GM18868 (cell line): ENCODE measurements at regions not wholly inside any gene's neighbourhood (a gene's known extent, or its start where the extent isn't known, plus 50 kb on each side); places are given as distances from the start of the nearest gene placed in this dataset.
A peak's percentile ranks its signal among the peaks of the same experiment; 100 is the strongest.

ENCODE experiments used
- ATAC-seq: cut with Tn5 transposase; IDR thresholded peaks from one replicate; pipeline ENCODE4 v1.9.1; 2021; ENCODE audit warnings: mild to moderate bottlenecking, moderate library complexity; ENCODE audit not compliant: unreplicated experiment

DNA sequence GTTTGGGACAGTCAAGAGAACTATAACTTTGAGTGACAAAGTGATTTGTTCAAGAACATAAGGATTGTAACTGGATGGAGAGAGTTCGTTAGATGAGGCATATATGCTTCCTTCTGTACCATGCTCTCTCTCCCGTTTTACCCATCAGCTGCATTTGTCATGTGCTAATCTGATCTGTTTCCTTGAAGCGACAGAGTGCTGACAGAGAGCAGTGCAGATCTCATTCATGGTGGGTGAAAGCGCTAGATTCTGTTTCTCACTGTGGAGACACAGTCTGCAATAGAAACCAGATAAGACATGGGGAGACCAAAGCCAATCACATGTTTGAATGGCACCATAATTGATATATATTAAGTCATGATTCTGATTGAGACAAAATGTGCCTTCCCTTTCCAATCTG is 456.6 kb upstream of the CELF4 start:
- no peak for ATAC-seq

GRCh38 chr18:38019292-38019691 is 453.7 kb upstream of the CELF4 start:
- ATAC-seq, result no peak

GRCh38 chr18:38010971-38011857 is 445.6 kb upstream of the CELF4 start:
- no peak for ATAC-seq

DNA sequence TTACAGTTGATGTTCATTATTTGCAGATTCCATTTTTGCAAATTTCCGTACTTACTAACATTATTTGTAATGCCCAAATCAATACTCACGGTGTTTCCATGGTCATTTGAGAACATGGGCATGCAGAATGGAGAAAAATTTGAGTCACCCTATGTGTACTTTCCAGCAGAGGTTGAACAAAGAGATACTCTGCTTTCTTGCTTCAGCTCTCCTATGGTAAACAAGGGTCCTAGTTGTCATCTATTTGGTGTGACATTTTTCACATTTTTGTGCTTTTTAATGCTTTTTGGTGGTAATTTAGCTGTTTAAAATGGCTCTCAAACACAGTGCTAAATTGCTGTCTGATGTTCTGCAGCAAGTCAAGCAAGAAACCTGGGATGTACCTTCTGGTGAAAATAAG is 444.4 kb upstream of the CELF4 start:
- no peak for ATAC-seq

DNA sequence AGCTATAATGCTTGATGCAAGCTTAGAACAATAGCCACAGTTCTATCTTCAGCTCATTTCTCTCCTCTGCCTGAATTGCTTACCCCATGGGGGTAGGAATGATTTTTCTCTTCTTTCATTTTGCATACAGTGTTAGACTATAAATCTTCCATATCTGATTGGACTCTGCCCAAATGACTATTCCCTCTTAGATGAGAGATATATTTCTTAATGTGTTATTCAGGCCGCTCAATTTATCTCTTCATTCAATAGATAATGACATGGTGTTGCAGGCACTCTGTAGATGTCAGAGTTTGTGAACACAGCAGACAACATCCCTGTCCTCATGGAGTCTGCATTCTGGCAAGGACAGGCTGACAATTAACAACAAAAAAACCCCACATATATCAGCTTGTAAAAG is 443.7 kb upstream of the CELF4 start:
- no peak for ATAC-seq

DNA sequence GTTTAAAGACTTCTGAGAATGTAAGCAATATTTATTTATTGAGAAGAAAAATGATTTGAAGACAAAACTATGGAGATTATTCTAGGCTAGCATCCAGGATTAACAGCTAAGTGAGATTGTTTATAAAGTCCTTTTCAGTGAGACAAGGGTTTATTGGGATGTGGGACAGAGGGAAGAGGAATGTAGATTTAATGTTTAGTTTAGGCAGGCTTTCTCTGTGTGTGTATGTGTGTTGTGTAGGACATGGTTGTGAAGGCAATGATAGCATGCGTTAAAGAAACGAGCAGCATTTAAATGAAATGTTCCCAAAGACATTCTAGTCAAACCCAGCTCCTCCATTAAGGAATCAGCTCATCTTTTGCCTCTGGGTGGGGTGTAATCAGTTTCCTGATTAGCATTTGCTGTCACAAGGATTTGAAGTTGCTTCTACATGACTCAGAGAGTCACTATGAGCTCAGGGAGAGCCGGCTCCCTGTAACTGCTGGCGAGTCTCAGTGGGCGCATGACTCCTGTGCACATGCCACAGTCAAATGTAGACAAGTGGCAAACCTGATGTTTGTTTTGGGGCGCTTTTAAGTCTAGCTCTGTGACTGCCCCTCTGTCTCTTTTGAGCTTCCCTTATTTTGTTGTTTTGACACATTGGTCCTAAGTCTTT is 442.2 kb upstream of the CELF4 start:
- ATAC-seq, result no peak

DNA sequence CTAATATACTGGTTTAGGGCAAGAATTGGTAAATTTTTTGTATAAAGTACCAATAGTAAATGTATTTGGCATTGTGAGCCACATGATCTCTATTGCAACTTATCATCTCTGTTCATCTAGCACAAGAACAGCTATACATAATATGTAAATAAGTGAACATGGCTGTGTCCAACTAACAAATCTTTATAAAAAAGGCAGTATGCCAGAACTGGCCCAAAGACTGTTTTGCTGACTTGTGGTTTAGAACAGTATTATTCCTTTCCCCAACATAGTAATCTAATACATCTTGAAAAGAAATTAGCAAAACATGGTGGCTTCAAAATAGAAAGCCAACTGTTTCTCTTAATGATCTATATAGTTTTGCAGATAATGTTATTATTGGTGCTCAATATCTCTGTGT is 441.4 kb upstream of the CELF4 start:
- no peak for ATAC-seq

DNA sequence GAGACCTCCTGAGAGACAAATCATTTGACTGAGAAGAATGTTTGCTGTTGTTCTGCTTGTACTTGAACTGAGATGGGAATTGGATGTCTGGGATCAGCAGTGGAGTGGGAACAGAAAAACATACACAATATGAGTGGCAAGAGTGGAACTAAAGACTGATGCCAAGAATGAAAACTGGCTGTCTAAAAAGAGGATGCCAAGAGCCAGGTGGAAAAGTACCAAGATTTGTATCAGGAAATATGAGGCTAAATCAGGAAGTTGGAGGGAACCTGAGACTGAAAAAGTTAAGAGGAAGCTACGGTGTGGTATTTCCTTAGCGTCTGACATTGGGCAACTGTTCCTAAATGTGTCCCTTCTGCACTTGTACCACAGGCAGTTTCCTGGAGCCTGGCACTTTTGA is 440.9 kb upstream of the CELF4 start:
- ATAC-seq, result no peak

DNA sequence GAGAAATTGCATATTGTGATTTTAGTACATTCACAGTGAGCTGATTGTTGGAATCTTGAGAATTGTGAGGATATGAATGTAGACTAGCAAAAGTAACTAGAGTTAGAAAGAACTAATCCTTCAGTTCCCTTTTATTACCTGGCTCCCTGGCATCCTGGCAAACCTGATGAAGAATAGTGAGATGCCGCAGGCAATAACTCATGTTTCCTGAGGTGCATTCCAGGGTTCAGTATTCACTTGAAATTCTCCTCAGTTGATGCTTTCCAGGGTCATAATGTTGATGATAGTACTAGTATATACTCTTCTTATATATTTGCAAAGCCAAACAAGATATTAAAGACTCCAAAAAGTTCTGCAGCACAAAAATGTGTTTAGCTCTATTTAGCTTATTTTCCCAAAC is 432.1 kb upstream of the CELF4 start:
- ATAC-seq, result no peak

DNA sequence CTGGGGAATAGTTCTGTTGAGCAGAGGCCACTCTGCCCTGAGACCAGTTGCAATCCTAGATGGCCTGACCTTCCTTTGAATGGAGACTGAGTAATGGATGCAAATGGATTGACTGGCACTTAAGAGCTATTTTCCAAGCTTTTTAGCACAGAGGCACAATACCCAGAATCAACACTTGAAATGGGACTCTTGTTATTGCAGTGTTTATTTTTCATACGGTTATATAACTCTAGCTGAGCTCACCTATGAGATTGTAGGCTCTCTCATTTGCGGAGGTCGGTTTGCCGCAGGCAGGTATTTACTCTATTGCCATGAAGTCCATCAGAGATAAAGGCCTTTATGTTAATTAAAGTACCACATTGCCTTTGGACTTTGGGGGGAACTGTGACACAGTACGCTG is 422.3 kb upstream of the CELF4 start:
- ATAC-seq, result no peak

- no peak for ATAC-seq
Measured at GRCh38 chr18:37986665-37987064, 421.1 kb upstream of the CELF4 start.

DNA sequence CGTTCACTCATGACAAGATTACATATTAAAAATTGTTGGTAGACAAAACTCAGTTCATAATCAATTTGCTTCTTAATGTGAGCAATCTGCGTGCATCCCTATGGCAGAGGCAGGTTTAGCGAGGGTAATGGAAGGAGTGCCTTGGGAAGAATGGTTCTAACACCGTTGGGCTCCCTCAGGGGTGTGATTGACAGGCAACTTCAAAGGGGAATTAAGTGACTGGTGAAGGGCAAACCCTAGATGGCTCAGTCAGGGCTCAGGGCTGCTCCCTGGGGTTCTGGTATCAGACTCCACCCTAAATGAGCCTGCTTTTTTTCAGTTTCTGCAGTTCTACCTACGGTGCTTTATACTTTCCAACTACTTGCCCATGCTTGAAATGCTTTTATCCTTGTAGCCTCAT is 419.5 kb upstream of the CELF4 start:
- ATAC-seq, result no peak

DNA sequence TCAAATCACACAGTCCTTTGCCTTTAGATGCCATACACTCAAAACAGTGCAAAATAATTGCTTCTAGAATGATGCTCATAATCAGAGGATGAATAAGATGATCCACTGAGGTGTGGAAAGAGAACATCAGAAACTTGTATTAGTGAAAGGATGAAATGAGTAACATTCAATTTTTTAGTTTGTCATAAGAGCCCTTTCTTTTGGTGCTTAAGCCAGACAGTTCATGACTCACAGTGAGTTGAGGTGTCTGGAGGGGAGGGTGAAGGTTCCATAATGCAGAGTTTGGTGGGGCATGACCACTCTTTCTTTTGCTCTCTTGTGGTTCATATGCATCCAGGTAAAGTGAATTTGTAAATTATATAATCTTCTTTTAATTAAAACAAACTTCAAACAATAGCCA is 415.0 kb upstream of the CELF4 start:
- no peak for ATAC-seq

GRCh38 chr18:37975446-37975845 is 409.8 kb upstream of the CELF4 start:
- no peak for ATAC-seq

DNA sequence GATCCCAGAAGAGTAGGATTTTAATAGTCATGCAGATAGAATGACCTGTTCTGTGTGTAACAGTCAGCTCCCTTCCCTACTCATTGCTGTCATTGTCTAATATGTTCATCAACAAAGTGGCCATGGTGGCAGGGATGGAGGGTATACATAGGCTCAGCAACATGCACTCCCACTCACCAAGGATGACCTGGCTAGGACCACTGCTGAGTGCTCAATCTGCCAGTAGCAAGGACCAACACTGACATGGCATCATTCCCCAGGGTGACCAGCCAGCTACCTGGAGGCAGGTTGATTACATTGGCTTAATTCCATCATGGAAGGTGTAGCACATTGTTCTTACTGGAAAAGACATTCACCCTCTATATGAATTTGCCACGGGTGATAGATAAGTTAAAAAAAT is 401.7 kb upstream of the CELF4 start:
- no peak for ATAC-seq

DNA sequence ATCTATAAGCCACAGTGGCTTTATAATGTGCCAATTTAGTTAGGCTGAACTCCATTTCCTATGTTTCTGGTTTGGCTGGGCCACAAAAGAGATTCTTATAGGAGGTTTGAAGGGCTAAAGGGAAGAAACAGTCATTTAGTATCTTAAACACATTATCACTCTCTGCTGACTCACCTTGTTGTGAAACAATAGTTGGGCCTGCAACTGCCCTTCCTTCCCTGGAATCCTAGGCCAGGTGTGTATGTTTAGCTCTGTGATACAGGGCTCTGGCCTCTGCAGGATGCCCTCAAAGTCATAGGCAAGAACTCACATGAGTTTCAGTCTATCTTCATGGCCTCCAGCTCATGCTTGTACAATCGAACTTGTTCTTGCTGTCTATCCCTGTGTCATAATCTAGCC is 400.0 kb upstream of the CELF4 start:
- ATAC-seq, result no peak

DNA sequence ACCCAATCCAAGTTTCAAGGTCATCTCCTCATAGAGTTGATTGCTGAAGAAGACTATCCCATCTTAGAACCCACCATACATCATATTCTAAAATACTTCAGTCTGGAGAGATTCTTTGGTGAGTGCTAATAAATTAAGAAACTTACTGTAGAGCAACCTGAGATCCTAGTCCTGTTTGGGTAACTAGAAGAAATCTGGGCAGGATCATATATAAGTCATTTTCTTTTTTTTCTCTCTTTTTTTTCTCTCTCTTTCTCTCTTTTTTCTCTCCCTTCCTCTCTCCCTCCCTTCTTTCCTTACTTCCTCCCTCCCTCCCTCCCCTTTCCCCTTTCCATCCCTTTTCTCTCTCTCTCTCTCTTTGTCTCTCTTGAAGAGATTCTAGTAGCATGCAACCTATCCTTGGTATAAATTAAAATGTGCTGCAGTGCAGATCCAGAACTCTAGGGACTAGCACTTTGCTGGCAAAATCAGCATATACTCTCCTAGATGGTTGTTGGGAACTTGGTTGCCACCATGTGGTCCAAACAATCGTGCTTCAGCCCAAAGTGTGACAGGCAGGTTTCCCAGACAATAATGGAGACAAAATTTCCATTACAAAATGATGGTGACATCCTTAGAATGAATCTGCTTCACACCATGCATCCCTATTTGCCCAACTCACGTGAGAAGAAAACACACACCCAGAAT is 399.4 kb upstream of the CELF4 start:
- no peak for ATAC-seq

GRCh38 chr18:37963837-37964236 is 398.2 kb upstream of the CELF4 start:
- no peak for ATAC-seq

GRCh38 chr18:37962316-37962966 is 396.8 kb upstream of the CELF4 start:
- ATAC-seq, result no peak

DNA sequence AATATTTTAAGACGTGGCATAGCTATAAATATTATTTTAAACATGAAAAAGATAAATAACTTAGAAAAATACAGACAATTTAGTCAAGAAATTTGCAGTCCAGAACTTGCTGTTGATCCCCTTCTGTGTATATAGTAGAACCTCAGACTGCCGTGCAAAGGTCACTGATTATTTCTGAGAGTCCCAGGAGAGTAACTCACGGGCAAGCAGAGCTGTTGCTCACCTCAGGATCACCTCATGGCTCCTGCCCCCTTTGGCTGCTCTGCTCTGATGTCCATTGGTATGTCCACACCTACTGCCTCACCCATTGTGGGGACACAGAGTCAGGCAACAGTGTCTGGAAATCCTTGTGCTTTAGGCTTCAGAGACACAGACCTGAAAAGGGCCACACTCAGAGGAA is 392.9 kb upstream of the CELF4 start:
- ATAC-seq, result no peak

DNA sequence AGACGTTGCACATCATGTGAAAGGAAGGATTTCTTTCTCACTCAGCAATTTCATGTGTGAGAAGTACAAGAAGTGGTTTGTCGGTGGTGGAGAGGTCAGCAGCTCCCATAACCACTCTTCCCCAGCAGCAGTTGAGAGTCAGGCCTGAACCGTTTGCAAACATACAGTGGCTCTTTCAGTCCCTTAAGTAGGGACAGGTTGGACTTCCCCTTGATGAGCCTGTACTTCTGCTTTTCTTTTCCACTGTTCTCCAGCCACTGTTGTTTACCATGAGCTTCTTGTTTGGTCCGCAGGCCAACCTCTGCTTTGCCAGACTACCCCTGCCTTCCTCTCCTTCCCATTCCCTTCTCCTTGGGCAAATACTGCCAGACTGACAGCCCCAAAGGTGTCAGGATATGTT is 391.3 kb upstream of the CELF4 start:
- ATAC-seq, result peak; percentile 94
